GM03348 (cell line): ENCODE measurements at regions not wholly inside any gene's neighbourhood (a gene's known extent, or its start where the extent isn't known, plus 50 kb on each side); places are given as distances from the start of the nearest gene placed in this dataset.

Experiments
- DNase-seq: peaks from one replicate; pipeline ENCODE4 v3.0.0; 2012; ENCODE audit warnings: low spot score

GRCh38 chr6:135798751-135799515, 52.6 kb upstream of the PDE7B start:
- no peak for DNase-seq
